Brain microvascular endothelial cell (primary cell): ENCODE measurements at regions not wholly inside any gene's neighbourhood (a gene's known extent, or its start where the extent isn't known, plus 50 kb on each side); places are given as distances from the start of the nearest gene placed in this dataset.

Experiments used
- DNase-seq: peaks from one replicate; pipeline ENCODE4 v3.0.0-alpha.2; 2020
- H3K27ac ChIP-seq: fragments of 250-450 bp; sonication (Bioruptor Pico); 2 replicates; pipeline ENCODE4 v1.5.1; 2020; ENCODE audit warnings: mild to moderate bottlenecking, moderate library complexity
- H3K27me3 ChIP-seq: fragments of 250-450 bp; sonication (Bioruptor Pico); replicated peaks from 2 replicates; pipeline ENCODE4 v1.5.1; 2020; ENCODE audit warnings: mild to moderate bottlenecking
- H3K36me3 ChIP-seq: fragments of 250-450 bp; sonication (Bioruptor Pico); replicated peaks from 2 replicates; pipeline ENCODE4 v1.5.1; 2020; ENCODE audit warnings: mild to moderate bottlenecking
- H3K4me3 ChIP-seq: 2 replicates; pipeline ENCODE4 v1.5.1; 2011; ENCODE audit warnings: low read depth, mild to moderate bottlenecking, control low read depth, low read length, moderate library complexity
- in situ Hi-C: cut with HindIII; loops from 2 replicates; pipeline ENCODE4 v1.10.0; 2017; ENCODE audit warnings: low sequenced_read_pairs, low pct_ligation_motif_present
- TF ChIP-seq, protein P1 (sequence below): IDR thresholded peaks from 2 replicates; pipeline ENCODE4 v1.5.1; 2011; ENCODE audit warnings: low read depth, mild to moderate bottlenecking, moderate library complexity, low read length, control low read depth, inconsistent platforms; ENCODE audit errors: missing control alignments

GRCh38 chr2:49238604-49238960, 84.3 kb upstream of the FSHR start:
- TF ChIP-seq, protein P1, sequence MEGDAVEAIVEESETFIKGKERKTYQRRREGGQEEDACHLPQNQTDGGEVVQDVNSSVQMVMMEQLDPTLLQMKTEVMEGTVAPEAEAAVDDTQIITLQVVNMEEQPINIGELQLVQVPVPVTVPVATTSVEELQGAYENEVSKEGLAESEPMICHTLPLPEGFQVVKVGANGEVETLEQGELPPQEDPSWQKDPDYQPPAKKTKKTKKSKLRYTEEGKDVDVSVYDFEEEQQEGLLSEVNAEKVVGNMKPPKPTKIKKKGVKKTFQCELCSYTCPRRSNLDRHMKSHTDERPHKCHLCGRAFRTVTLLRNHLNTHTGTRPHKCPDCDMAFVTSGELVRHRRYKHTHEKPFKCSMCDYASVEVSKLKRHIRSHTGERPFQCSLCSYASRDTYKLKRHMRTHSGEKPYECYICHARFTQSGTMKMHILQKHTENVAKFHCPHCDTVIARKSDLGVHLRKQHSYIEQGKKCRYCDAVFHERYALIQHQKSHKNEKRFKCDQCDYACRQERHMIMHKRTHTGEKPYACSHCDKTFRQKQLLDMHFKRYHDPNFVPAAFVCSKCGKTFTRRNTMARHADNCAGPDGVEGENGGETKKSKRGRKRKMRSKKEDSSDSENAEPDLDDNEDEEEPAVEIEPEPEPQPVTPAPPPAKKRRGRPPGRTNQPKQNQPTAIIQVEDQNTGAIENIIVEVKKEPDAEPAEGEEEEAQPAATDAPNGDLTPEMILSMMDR: no peak
- Histone ChIP-seq H3K27me3 (no peaks in the 10 kb centered on the region), H3K4me3 (no peak overlapping the region), H3K27ac (no peak overlapping the region), H3K36me3 (no peaks in the 10 kb centered on the region)
- no peak for DNase-seq
- in situ Hi-C loops: no loop called here

- in situ Hi-C loops: no loop called here
- Histone ChIP-seq H3K27me3 (no peaks in the 10 kb centered on the region), H3K4me3 (no peak overlapping the region), H3K27ac (no peak overlapping the region), H3K36me3 (no peaks in the 10 kb centered on the region)
- TF ChIP-seq, protein P1: no peak
- no peak for DNase-seq
These were observed 83.7 kb upstream of the FSHR start for GRCh38 chr2:49237867-49238603.

- no peaks in the 10 kb centered on the region for H3K27me3 ChIP-seq
- H3K36me3 ChIP-seq: no peaks in the 10 kb centered on the region
- no peak overlapping the region for H3K4me3 ChIP-seq
- DNase-seq: no peak
- in situ Hi-C loops: no loop called here
- TF ChIP-seq, protein P1: no peak
- H3K27ac ChIP-seq: no peak overlapping the region
These were observed 82.0 kb upstream of the FSHR start for GRCh38 chr2:49236316-49236715.

DNA sequence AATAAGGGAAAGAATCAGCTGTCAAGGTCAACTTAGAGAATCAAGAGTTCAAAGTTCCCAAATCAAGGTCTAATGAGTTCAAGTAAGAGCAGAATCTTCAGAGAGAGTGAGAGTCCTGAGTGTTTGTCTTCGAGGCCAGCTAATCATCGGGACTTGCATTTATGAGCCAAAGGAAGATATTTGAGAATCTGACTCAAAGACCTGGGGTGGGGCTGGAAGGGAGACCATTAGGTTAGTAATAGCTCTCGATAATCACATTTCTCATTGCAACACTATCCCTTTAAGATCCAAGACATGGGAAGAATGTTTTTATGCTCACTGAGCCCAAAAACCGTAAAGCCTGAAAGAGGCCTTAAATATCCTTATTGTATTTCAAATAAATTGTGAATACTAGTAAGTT, 72.0 kb upstream of the FSHR start:
- H3K4me3 ChIP-seq: no peak overlapping the region
- no peaks in the 10 kb centered on the region for H3K36me3 ChIP-seq
- TF ChIP-seq, protein P1: no peak
- H3K27me3 ChIP-seq: no peaks in the 10 kb centered on the region
- in situ Hi-C loops: no loop called here
- no peak overlapping the region for H3K27ac ChIP-seq
- DNase-seq: no peak

DNA sequence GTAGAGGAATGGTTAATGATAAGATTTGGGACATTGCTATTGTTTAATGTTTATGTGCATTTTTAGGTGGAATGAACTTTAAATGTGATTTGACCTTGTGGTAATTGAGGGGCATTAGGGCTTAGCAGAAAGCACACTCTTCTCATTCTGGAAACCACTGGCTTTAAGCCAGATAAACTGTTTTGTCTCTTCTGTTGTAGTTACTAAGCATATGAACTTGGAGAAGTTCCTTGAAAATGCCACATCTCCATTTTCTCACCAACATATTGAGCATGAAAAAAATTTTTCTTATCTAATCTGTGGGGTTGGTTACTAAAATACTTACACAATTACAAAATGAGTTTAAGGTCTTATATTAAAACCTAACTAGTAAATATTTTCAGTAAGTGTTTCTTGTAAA, 70.8 kb upstream of the FSHR start:
- in situ Hi-C loops: no loop called here
- no peaks in the 10 kb centered on the region for H3K27me3 ChIP-seq
- no peaks in the 10 kb centered on the region for H3K36me3 ChIP-seq
- no peak overlapping the region for H3K27ac ChIP-seq
- TF ChIP-seq, protein P1: no peak
- no peak overlapping the region for H3K4me3 ChIP-seq
- no peak for DNase-seq
